Gastroesophageal sphincter (tissue), 4 donors: ENCODE measurements at regions not wholly inside any gene's neighbourhood (a gene's known extent, or its start where the extent isn't known, plus 50 kb on each side); places are given as distances from the start of the nearest gene placed in this dataset.

Source experiments
- ATAC-seq: fragments of 150-250 bp; one replicate; pipeline ENCODE4 v1.9.1; 2016; ENCODE audit warnings: mild to moderate bottlenecking, moderate library complexity
- H3K27ac ChIP-seq, 4 donors: fragments of 200-600 bp; sonication (generic) in 3 of 4; 1 replicate in 3 of 4; 2 replicates in 1 of 4; pipeline ENCODE4 v1.5.1; 2016 to 2019
- H3K27me3 ChIP-seq: fragments of 200-600 bp; sonication (generic); one replicate; pipeline ENCODE4 v1.5.1; 2019
- H3K36me3 ChIP-seq, 2 donors: fragments of 200-600 bp; sonication (generic); one replicate each; pipeline ENCODE4 v1.5.1; 2019; ENCODE audit warnings: control low read depth in 1 of 2
- H3K4me1 ChIP-seq, 3 donors: fragments of 200-600 bp; sonication (generic); 1 replicate in 2 of 3; 2 replicates in 1 of 3; pipeline ENCODE4 v1.5.1; 2016 to 2019; ENCODE audit warnings: control low read depth in 2 of 3
- H3K4me3 ChIP-seq, 2 donors: fragments of 200-600 bp; sonication (generic); one replicate each; pipeline ENCODE4 v1.5.1; 2019; ENCODE audit warnings: mild to moderate bottlenecking in 1 of 2, moderate library complexity in 1 of 2
- H3K9me3 ChIP-seq, 3 donors: fragments of 200-600 bp; sonication (generic); one replicate each; pipeline ENCODE4 v1.5.1; 2017 to 2019; ENCODE audit warnings: control low read depth in 2 of 3
- CTCF ChIP-seq, 4 experiments: fragments of 200-600 bp in 2 of 4; fragments of 450-650 bp in 2 of 4; sonication (generic) in 1 of 4; IDR thresholded peaks; one replicate each; pipeline ENCODE4 v1.5.1; 2017 to 2019; ENCODE audit warnings: antibody characterized with exemption in 4 of 4, mild to moderate bottlenecking in 2 of 4, moderate library complexity in 2 of 4
- EP300 ChIP-seq: sonication (generic); formaldehyde crosslinking; IDR thresholded peaks from one replicate; pipeline ENCODE4 v1.6.1; 2017; ENCODE audit warnings: antibody characterized with exemption, mild to moderate bottlenecking
- POLR2A ChIP-seq, 2 donors: fragments of 450-650 bp; IDR thresholded peaks; one replicate each; pipeline ENCODE4 v1.6.1; 2017; ENCODE audit warnings: antibody characterized with exemption in 2 of 2, mild to moderate bottlenecking in 2 of 2, moderate library complexity in 1 of 2
- POLR2AphosphoS5 ChIP-seq: sonication (generic); formaldehyde crosslinking; IDR thresholded peaks from one replicate; pipeline ENCODE4 v1.6.1; 2017; ENCODE audit warnings: antibody characterized with exemption
- WGBS, 2 donors: methylation state at CpG; one replicate each; pipeline ENCODE4 v1.1.5; 2018; ENCODE audit warnings: low coverage in 1 of 2; 5-methylcytosine and 5-hydroxymethylcytosine counted together

DNA sequence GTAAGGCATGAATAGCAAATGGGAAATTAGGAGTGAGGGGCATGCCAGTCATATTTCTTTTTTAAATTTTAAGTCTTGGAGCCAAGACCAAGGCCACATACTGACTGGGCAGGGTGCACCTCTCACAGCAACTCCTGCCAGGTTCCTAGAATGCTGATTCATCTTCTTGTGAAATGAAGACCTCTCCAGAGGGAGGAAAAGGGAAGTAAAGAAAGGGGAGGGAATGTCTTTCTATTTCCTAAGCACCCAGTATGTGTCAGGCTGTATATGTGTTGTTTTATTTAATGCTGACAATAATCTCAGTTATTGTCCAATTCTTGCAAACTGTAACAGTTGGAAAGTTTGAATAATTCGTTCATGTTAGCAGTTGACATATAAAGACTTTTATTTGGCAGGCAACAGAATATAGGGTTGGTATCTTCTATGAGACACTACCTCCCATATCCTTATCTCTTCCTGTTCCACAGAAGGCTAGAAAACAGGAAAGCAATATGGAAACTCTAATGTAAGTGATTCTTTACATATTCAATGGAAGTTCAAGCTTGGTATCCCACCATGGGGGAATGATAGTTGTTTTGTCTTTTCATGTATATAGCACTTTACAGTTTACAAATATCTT, 259.1 kb upstream of the USP24 start:
- Histone ChIP-seq H3K36me3 (no peaks in the 10 kb centered on the region), H3K4me3 (no peak overlapping the region), H3K27ac (no peak overlapping the region), H3K27me3 (no peaks in the 10 kb centered on the region), H3K4me1 (no peaks in the 10 kb centered on the region), H3K9me3 (peaks cover 0 to 3% (median 0%) of the 10 kb centered on the region in 3 donors)
- WGBS, 2 donors, result 93 to 100% methylated on average over 1 of the region's 1 CpG
- TF ChIP-seq EP300, result no peak
- no peak for TF ChIP-seq POLR2AphosphoS5
- no peak for TF ChIP-seq CTCF (IDR thresholded peaks at IDR 0.05)
- TF ChIP-seq POLR2A (IDR thresholded peaks at IDR 0.05), result no peak
- peak; percentile 51 for ATAC-seq

DNA sequence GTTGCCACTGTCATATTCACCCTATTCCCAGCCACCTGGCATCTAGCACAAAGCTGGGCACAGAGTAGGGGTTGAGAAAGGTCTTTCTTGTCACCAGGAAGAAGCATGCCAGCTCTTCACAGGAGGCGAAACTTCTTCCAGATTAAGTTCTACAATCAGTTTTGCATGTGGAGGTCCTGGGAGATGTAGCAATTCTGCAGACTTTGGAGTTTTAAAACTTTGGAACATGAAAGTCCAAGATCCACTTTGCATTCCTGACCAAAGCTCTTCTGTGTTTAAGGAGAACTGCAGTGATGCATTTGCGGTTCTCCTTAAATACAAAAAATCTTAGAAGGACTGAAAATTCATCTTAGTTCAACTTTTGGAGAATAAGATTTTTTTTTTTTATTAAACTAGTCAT, 258.5 kb upstream of the USP24 start:
- no peak overlapping the region for H3K27ac ChIP-seq
- no peak overlapping the region for H3K4me3 ChIP-seq
- no peaks in the 10 kb centered on the region for H3K27me3 ChIP-seq
- no peaks in the 10 kb centered on the region for H3K4me1 ChIP-seq
- H3K36me3 ChIP-seq, result no peaks in the 10 kb centered on the region
- no peak for ATAC-seq
- no peaks in the 10 kb centered on the region for H3K9me3 ChIP-seq
- 95 to 100% methylated on average over 2 of the region's 2 CpGs for WGBS, 2 donors
- TF ChIP-seq EP300 (no peak), CTCF (IDR thresholded peaks at IDR 0.05) (no peak), POLR2AphosphoS5 (no peak), POLR2A (IDR thresholded peaks at IDR 0.05) (no peak)

DNA sequence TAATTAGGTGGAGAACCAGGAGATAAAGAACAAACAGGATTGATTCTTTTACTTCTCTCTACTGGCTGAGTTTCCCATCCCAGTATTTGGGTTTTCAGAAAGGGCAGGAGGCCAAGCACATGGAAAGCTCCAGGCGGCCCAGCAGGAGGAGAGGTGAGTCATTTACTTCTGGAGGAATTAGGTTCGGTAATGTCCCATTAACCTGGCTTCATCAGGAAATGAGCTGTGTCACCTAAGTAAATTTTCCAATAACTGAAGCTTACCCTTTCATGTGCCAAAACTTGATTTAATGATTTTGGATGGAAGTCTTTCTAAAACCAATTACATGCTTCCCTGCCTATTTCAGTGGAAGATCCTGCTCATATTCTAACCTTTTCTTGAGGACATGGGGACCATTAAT, 257.6 kb upstream of the USP24 start:
- Histone ChIP-seq H3K4me3 (no peak overlapping the region), H3K27me3 (no peaks in the 10 kb centered on the region), H3K27ac (no peak overlapping the region), H3K36me3 (no peaks in the 10 kb centered on the region), H3K9me3 (no peaks in the 10 kb centered on the region), H3K4me1 (no peaks in the 10 kb centered on the region)
- ATAC-seq, result no peak
- TF ChIP-seq POLR2A (IDR thresholded peaks at IDR 0.05), result no peak
- no peak for TF ChIP-seq CTCF (IDR thresholded peaks at IDR 0.05)
- TF ChIP-seq POLR2AphosphoS5, result no peak
- TF ChIP-seq EP300, result no peak
- WGBS, 2 donors, result 33 to 38% methylated on average over 1 to 2 of the region's 2 CpGs

DNA sequence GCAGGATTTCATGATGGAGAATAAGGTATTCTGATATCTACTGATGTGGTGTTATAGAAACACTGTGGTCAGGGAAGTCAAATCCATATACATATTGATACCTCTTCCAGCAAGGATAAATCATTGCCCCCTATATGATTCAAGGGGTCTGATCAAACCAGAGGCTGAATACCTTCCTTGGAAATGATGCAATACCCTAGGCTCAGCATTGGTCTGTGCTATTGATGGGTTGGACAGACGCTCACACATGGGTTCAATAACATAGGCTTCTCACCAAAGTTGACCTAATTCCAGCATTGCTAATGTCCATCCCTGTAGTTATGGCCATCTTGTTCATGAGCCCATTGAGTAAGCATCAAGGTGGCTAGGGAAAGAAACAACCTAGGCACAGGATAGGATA, 257.0 kb upstream of the USP24 start:
- ATAC-seq, result no peak
- TF ChIP-seq EP300 (no peak), POLR2A (IDR thresholded peaks at IDR 0.05) (no peak), POLR2AphosphoS5 (no peak), CTCF (IDR thresholded peaks at IDR 0.05) (no peak)
- Histone ChIP-seq H3K36me3 (no peaks in the 10 kb centered on the region), H3K4me1 (no peaks in the 10 kb centered on the region), H3K4me3 (no peak overlapping the region), H3K9me3 (no peaks in the 10 kb centered on the region), H3K27me3 (no peaks in the 10 kb centered on the region), H3K27ac (no peak overlapping the region)
- WGBS, 2 donors, result 83% methylated on average over 1 of the region's 1 CpG

DNA sequence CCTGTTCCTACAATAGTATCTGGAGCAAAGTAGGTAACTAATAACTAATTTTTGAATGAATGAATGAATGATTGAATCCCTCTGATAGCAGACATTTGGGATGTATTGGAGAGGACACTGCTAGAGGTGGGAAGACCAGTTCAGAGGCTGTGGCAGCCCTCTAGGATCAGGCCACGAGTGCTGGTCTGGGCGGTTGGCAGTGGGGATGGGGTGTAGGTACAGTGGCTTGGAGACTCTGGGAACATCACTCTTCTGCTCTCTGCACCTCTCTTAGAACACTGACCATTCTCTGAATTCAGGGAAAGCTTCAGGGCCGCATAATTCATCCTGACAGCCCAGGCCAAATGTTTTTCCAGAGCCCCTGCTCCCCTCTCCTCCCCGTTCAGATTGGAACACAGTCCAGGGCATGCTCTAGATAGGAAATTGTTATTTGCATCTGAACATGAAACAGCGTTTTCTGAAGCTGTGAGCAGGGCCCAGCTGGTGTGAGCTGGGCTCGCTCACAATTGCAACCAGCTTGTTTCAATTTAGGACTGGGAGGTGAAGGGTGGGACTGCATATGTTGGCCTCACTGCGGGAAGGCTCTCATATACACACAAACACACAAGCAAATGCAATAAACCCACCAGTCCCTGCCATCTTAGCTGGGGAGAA, 253.1 kb upstream of the USP24 start:
- 78 to 81% methylated on average over 3 to 6 of the region's 7 CpGs for WGBS, 2 donors
- ATAC-seq, result no peak
- TF ChIP-seq POLR2A (IDR thresholded peaks at IDR 0.05), result no peak
- Histone ChIP-seq H3K36me3 (no peaks in the 10 kb centered on the region), H3K27ac (no peak overlapping the region), H3K4me1 (no peaks in the 10 kb centered on the region), H3K27me3 (no peaks in the 10 kb centered on the region), H3K4me3 (no peak overlapping the region), H3K9me3 (no peaks in the 10 kb centered on the region)
